Spleen (tissue), 7 donors: ENCODE measurements at regions not wholly inside any gene's neighbourhood (a gene's known extent, or its start where the extent isn't known, plus 50 kb on each side); places are given as distances from the start of the nearest gene placed in this dataset.
"Not testable (repeated sequence)": the region's sequence is repeated elsewhere in the genome, so short reads cannot be mapped to it uniquely, and the experiment has no call there.

ENCODE experiments used
- POLR2A ChIP-seq, 3 donors: fragments of 450-650 bp; IDR thresholded peaks; one replicate each; pipeline ENCODE4 v1.5.1; 2017; ENCODE audit warnings: antibody characterized with exemption in 3 of 3, mild to moderate bottlenecking in 1 of 3
- POLR2AphosphoS5 ChIP-seq, 3 donors: sonication (generic); formaldehyde crosslinking; IDR thresholded peaks; one replicate each; pipeline ENCODE4 v1.5.1; 2017; ENCODE audit warnings: antibody characterized with exemption in 3 of 3
- TF ChIP-seq, protein P1 (sequence below), 11 experiments: fragments of 200-600 bp in 7 of 11; fragments of 450-650 bp in 4 of 11; sonication (generic) in 4 of 11; IDR thresholded peaks in 8 of 11; conservative IDR thresholded peaks in 3 of 11; 1 replicate in 7 of 11; 2 replicates in 4 of 11; pipeline versions ENCODE4 v1.4.0 to v1.8.0; 2016 to 2021; ENCODE audit warnings: antibody characterized with exemption in 11 of 11, inconsistent platforms in 4 of 11, mild to moderate bottlenecking in 1 of 11
- donor health status: DM: no; HTN: no; CAD: no; lungs with moderate emphysema.
- donor health status: DM: no; HTN: no; CAD: no.
- donor health status: DM: no; HTN: no; CAD: no.

DNA sequence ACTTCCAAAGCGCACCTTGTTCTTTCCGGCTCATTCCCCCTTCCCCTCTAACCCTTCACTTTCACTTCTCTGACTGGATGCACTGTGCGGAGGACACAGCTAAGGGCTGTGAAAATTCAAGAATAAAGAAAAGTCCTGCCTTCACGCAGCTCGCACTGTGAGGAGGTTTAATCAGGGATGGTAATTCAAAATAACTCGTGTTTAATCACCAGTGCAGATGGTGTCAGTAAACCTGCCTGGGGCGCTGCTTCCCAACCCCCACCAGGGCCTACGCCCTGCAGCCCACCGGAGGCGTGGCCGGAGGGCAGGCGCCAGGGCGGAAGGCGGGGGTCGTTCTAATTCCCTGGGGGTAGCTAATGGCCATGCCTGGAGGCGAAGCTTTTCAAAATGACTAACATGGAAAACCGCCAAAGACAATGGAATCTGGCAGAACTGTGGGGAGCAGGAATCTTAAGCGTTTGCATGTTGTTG is 136.6 kb upstream of the NBPF19 start:
- TF ChIP-seq, protein P1, sequence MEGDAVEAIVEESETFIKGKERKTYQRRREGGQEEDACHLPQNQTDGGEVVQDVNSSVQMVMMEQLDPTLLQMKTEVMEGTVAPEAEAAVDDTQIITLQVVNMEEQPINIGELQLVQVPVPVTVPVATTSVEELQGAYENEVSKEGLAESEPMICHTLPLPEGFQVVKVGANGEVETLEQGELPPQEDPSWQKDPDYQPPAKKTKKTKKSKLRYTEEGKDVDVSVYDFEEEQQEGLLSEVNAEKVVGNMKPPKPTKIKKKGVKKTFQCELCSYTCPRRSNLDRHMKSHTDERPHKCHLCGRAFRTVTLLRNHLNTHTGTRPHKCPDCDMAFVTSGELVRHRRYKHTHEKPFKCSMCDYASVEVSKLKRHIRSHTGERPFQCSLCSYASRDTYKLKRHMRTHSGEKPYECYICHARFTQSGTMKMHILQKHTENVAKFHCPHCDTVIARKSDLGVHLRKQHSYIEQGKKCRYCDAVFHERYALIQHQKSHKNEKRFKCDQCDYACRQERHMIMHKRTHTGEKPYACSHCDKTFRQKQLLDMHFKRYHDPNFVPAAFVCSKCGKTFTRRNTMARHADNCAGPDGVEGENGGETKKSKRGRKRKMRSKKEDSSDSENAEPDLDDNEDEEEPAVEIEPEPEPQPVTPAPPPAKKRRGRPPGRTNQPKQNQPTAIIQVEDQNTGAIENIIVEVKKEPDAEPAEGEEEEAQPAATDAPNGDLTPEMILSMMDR (IDR thresholded peaks at IDR 0.05 in 8 of 11, conservative IDR thresholded peaks at IDR 0.05 in 3 of 11): not testable (repeated sequence)
- not testable (repeated sequence) for TF ChIP-seq POLR2A, POLR2AphosphoS5 (IDR thresholded peaks at IDR 0.05)
